MM.1S (cell line): ENCODE measurements at regions not wholly inside any gene's neighbourhood (a gene's known extent, or its start where the extent isn't known, plus 50 kb on each side); places are given as distances from the start of the nearest gene placed in this dataset.

Experiments
- CTCF ChIP-seq: fragments of 300-600 bp; sonication (generic); IDR thresholded peaks from 2 replicates; pipeline ENCODE4 v1.5.1; 2016; ENCODE audit warnings: antibody characterized with exemption, low read length, mixed read lengths
- EZH2 ChIP-seq: fragments of 300-600 bp; sonication (generic); optimal IDR thresholded peaks from 2 replicates; pipeline ENCODE3; 2017; ENCODE audit warnings: low read depth, mild to moderate bottlenecking, antibody characterized with exemption, low read length, mixed read lengths
- EZH2phosphoT487 ChIP-seq: fragments of 300-600 bp; sonication (generic); IDR thresholded peaks from 2 replicates; pipeline ENCODE4 v1.6.1; 2018; ENCODE audit warnings: antibody characterized with exemption, low read length

DNA sequence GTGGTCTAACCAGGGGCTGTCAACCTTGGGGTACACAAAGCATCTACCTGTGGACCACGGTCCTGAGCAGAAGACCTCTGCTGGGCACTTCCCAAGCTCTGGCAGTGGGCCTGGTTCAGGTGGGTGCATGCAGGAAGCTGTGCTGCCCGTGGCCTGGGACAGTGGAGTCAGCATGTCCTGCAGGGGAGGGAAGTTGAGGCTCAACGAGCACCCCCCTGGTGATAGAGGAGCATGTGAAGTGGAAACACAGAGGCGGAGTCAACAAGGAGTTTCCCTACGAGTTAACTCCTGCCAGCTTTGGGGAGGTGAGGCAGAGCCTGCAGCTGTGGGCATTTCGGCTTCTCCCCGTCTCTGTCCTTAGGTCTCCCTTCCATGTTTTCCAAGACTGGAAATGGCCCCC is 67.5 kb upstream of the IRX2 start:
- no peak for TF ChIP-seq CTCF
- no peak for TF ChIP-seq EZH2
- TF ChIP-seq EZH2phosphoT487, result no peak
